Hepatocyte (in vitro differentiated cells): ENCODE measurements at regions not wholly inside any gene's neighbourhood (a gene's known extent, or its start where the extent isn't known, plus 50 kb on each side); places are given as distances from the start of the nearest gene placed in this dataset.

Experiments used
- DNase-seq: peaks from one replicate; pipeline ENCODE4 v3.0.0-alpha.2; 2016; ENCODE audit warnings: low spot score
- H2AFZ ChIP-seq: fragments of 200-600 bp; sonication (generic); 2 replicates; pipeline ENCODE4 v1.6.0; 2016; ENCODE audit warnings: antibody characterized with exemption, mild to moderate bottlenecking
- H3K27ac ChIP-seq: fragments of 200-600 bp; sonication (generic); 2 replicates; pipeline ENCODE4 v1.5.1; 2016; ENCODE audit warnings: mild to moderate bottlenecking
- H3K27me3 ChIP-seq: fragments of 200-600 bp; sonication (generic); 2 replicates; pipeline ENCODE4 v1.6.1; 2016
- H3K36me3 ChIP-seq: fragments of 200-600 bp; sonication (generic); replicated peaks from 2 replicates; pipeline ENCODE4 v1.5.1; 2016; ENCODE audit warnings: low read depth; ENCODE audit not compliant: insufficient read depth
- H3K4me1 ChIP-seq: fragments of 200-600 bp; sonication (generic); 2 replicates; pipeline ENCODE4 v1.5.1; 2016; ENCODE audit warnings: mild to moderate bottlenecking, moderate library complexity; ENCODE audit not compliant: insufficient read depth
- H3K4me2 ChIP-seq: fragments of 200-600 bp; sonication (generic); 2 replicates; pipeline ENCODE4 v1.6.0; 2016
- H3K4me3 ChIP-seq: fragments of 200-600 bp; sonication (generic); 2 replicates; pipeline ENCODE4 v1.5.1; 2016; ENCODE audit warnings: mild to moderate bottlenecking
- H3K79me2 ChIP-seq: fragments of 200-600 bp; sonication (generic); 2 replicates; pipeline ENCODE4 v1.6.0; 2017; ENCODE audit warnings: mild to moderate bottlenecking
- H3K9me2 ChIP-seq: fragments of 200-600 bp; sonication (generic); replicated peaks from 2 replicates; pipeline ENCODE4 v1.6.0; 2017; ENCODE audit warnings: mild to moderate bottlenecking; ENCODE audit not compliant: insufficient read depth
- H3K9me3 ChIP-seq: fragments of 200-600 bp; sonication (generic); 2 replicates; pipeline ENCODE4 v1.5.1; 2016; ENCODE audit warnings: low read depth, mild to moderate bottlenecking
- H4K20me1 ChIP-seq: fragments of 200-600 bp; sonication (generic); 2 replicates; pipeline ENCODE4 v1.6.0; 2016; ENCODE audit warnings: mild to moderate bottlenecking; ENCODE audit not compliant: insufficient read depth, poor library complexity, severe bottlenecking
- EZH2 ChIP-seq: fragments of 200-600 bp; sonication (generic); IDR thresholded peaks from 2 replicates; pipeline ENCODE4 v1.6.1; 2016; ENCODE audit warnings: antibody characterized with exemption, mild to moderate bottlenecking, borderline replicate concordance
- EZH2phosphoT487 ChIP-seq: fragments of 200-600 bp; sonication (generic); IDR thresholded peaks from one replicate; pipeline ENCODE4 v1.6.1; 2018; ENCODE audit warnings: antibody characterized with exemption, mild to moderate bottlenecking, low read depth, moderate library complexity; ENCODE audit not compliant: unreplicated experiment, severe bottlenecking
- WGBS: methylation state at CpG from one replicate; pipeline ENCODE4 v1.1.6; 2016; ENCODE audit warnings: low lambda C conversion rate; ENCODE audit errors: missing lambda C conversion rate; 5-methylcytosine and 5-hydroxymethylcytosine counted together
- TF ChIP-seq, protein P1 (sequence below): fragments of 200-600 bp; sonication (generic); IDR thresholded peaks from 2 replicates; pipeline ENCODE4 v1.5.1; 2016; ENCODE audit warnings: antibody characterized with exemption, mild to moderate bottlenecking; ENCODE audit not compliant: poor library complexity

GRCh38 chr4:74653331-74654229 is 140.7 kb downstream of the BTC start:
- H3K4me2 ChIP-seq = peak overlapping the region; percentile 62
- H3K27me3 ChIP-seq = no peaks in the 10 kb centered on the region
- peaks cover 11% of the 10 kb centered on the region for H3K4me1 ChIP-seq
- H3K4me3 ChIP-seq = no peak overlapping the region
- H4K20me1 ChIP-seq = no peaks in the 10 kb centered on the region
- peak overlapping the region; percentile 94 for H3K27ac ChIP-seq
- no peaks in the 10 kb centered on the region for H3K9me2 ChIP-seq
- no peaks in the 10 kb centered on the region for H3K79me2 ChIP-seq
- 55% methylated on average over 7 of the region's 7 CpGs for WGBS
- no peaks in the 10 kb centered on the region for H3K9me3 ChIP-seq
- no peak overlapping the region for H2AFZ ChIP-seq
- TF ChIP-seq EZH2phosphoT487 = no peak
- TF ChIP-seq, protein P1, sequence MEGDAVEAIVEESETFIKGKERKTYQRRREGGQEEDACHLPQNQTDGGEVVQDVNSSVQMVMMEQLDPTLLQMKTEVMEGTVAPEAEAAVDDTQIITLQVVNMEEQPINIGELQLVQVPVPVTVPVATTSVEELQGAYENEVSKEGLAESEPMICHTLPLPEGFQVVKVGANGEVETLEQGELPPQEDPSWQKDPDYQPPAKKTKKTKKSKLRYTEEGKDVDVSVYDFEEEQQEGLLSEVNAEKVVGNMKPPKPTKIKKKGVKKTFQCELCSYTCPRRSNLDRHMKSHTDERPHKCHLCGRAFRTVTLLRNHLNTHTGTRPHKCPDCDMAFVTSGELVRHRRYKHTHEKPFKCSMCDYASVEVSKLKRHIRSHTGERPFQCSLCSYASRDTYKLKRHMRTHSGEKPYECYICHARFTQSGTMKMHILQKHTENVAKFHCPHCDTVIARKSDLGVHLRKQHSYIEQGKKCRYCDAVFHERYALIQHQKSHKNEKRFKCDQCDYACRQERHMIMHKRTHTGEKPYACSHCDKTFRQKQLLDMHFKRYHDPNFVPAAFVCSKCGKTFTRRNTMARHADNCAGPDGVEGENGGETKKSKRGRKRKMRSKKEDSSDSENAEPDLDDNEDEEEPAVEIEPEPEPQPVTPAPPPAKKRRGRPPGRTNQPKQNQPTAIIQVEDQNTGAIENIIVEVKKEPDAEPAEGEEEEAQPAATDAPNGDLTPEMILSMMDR = no peak
- no peak for TF ChIP-seq EZH2
- H3K36me3 ChIP-seq = no peaks in the 10 kb centered on the region
- DNase-seq = no peak

GRCh38 chr4:74654230-74654681 is 140.1 kb downstream of the BTC start:
- H3K9me3 ChIP-seq = no peaks in the 10 kb centered on the region
- H3K4me3 ChIP-seq = no peak overlapping the region
- 40% methylated on average over 8 of the region's 8 CpGs for WGBS
- H3K27me3 ChIP-seq = no peaks in the 10 kb centered on the region
- no peak for TF ChIP-seq EZH2phosphoT487
- TF ChIP-seq, protein P1 = no peak
- TF ChIP-seq EZH2 = no peak
- H3K27ac ChIP-seq = peak overlapping the region; percentile 96
- H3K36me3 ChIP-seq = no peaks in the 10 kb centered on the region
- no peaks in the 10 kb centered on the region for H3K9me2 ChIP-seq
- no peaks in the 10 kb centered on the region for H4K20me1 ChIP-seq
- H2AFZ ChIP-seq = no peak overlapping the region
- H3K4me1 ChIP-seq = peaks cover 11% of the 10 kb centered on the region
- DNase-seq = peak; percentile 88
- peak overlapping the region; percentile 62 for H3K4me2 ChIP-seq
- no peaks in the 10 kb centered on the region for H3K79me2 ChIP-seq

GRCh38 chr4:74656596-74656995 is 137.7 kb downstream of the BTC start:
- H3K27ac ChIP-seq = peak overlapping the region; percentile 96
- DNase-seq = no peak
- H3K79me2 ChIP-seq = no peaks in the 10 kb centered on the region
- no peaks in the 10 kb centered on the region for H3K27me3 ChIP-seq
- no peak overlapping the region for H3K4me2 ChIP-seq
- H3K9me2 ChIP-seq = no peaks in the 10 kb centered on the region
- no peak overlapping the region for H2AFZ ChIP-seq
- TF ChIP-seq EZH2phosphoT487 = no peak
- TF ChIP-seq, protein P1 = no peak
- TF ChIP-seq EZH2 = no peak
- 92% methylated on average over 1 of the region's 1 CpG for WGBS
- H3K4me1 ChIP-seq = peaks cover 23% of the 10 kb centered on the region
- no peak overlapping the region for H3K4me3 ChIP-seq
- no peaks in the 10 kb centered on the region for H3K36me3 ChIP-seq
- no peaks in the 10 kb centered on the region for H4K20me1 ChIP-seq
- H3K9me3 ChIP-seq = no peaks in the 10 kb centered on the region
